Breast epithelium (tissue), 4 donors: ENCODE measurements at regions not wholly inside any gene's neighbourhood (a gene's known extent, or its start where the extent isn't known, plus 50 kb on each side); places are given as distances from the start of the nearest gene placed in this dataset.

Experiments
- DNase-seq, 2 donors: peaks; one replicate each; pipeline ENCODE4 v3.0.0-alpha.2; 2019; ENCODE audit warnings: low spot score in 2 of 2
- H3K27ac ChIP-seq, 2 donors: fragments of 200-600 bp; sonication (generic) in 1 of 2; one replicate each; pipeline ENCODE4 v1.5.1; 2016 to 2019; ENCODE audit warnings: mild to moderate bottlenecking in 1 of 2
- H3K27me3 ChIP-seq, 2 donors: fragments of 200-600 bp; sonication (generic) in 1 of 2; one replicate each; pipeline versions ENCODE4 v1.5.1 to v1.6.0; 2017 to 2019; ENCODE audit warnings: control low read depth in 1 of 2, mild to moderate bottlenecking in 1 of 2
- H3K36me3 ChIP-seq: fragments of 200-600 bp; one replicate; pipeline ENCODE4 v1.5.1; 2019
- H3K4me1 ChIP-seq, 2 donors: fragments of 200-600 bp; sonication (generic); one replicate each; pipeline ENCODE4 v1.5.1; 2016 to 2019; ENCODE audit warnings: control low read depth in 1 of 2
- H3K4me3 ChIP-seq, 3 donors: fragments of 200-600 bp; sonication (generic); 1 replicate in 2 of 3; 2 replicates in 1 of 3; pipeline ENCODE4 v1.5.1; 2016 to 2019; ENCODE audit warnings: mild to moderate bottlenecking in 3 of 3, moderate library complexity in 2 of 3
- H3K9me3 ChIP-seq, 2 donors: fragments of 200-600 bp; sonication (generic) in 1 of 2; one replicate each; pipeline ENCODE4 v1.5.1; 2016 to 2019; ENCODE audit warnings: control low read depth in 1 of 2
- CTCF ChIP-seq, 3 donors: fragments of 450-650 bp; IDR thresholded peaks; one replicate each; pipeline ENCODE4 v1.5.1; 2016 to 2017; ENCODE audit warnings: antibody characterized with exemption in 3 of 3, mild to moderate bottlenecking in 3 of 3, moderate library complexity in 3 of 3
- POLR2A ChIP-seq: fragments of 450-650 bp; IDR thresholded peaks from one replicate; pipeline ENCODE4 v1.6.1; 2016; ENCODE audit warnings: antibody characterized with exemption, mild to moderate bottlenecking, moderate library complexity
- POLR2AphosphoS5 ChIP-seq, 3 donors: sonication (generic); formaldehyde crosslinking; IDR thresholded peaks; one replicate each; pipeline ENCODE4 v1.6.1; 2017; ENCODE audit warnings: antibody characterized with exemption in 3 of 3
- intact Hi-C: fragments of 100-400 bp; cut with DNase I; formaldehyde crosslinking; loops from one replicate; pipeline ENCODE4 v1.15.1; 2023; ENCODE audit warnings: low total_unique reads

- TF ChIP-seq POLR2AphosphoS5 (IDR thresholded peaks at IDR 0.05) (no peak), CTCF (IDR thresholded peaks at IDR 0.05) (no peak), POLR2A (no peak)
- H3K9me3 ChIP-seq = no peaks in the 10 kb centered on the region
- intact Hi-C loops = no loop called here
- no peak for DNase-seq
- H3K27ac ChIP-seq = no peak overlapping the region
- H3K36me3 ChIP-seq = no peaks in the 10 kb centered on the region
- H3K4me1 ChIP-seq = no peaks in the 10 kb centered on the region
- no peak overlapping the region for H3K4me3 ChIP-seq
- H3K27me3 ChIP-seq = peaks cover 0 to 10% of the 10 kb centered on the region in 2 donors
Measured at GRCh38 chr15:59847968-59848367, 156.1 kb upstream of the FOXB1 start.

GRCh38 chr15:59845942-59846499 lies 156.9 kb upstream of the BNIP2 start:
- intact Hi-C loops = no loop called here
- Histone ChIP-seq H3K27me3 (peaks cover 0 to 10% of the 10 kb centered on the region in 2 donors), H3K4me3 (no peak overlapping the region), H3K27ac (no peak overlapping the region), H3K4me1 (no peaks in the 10 kb centered on the region), H3K9me3 (no peaks in the 10 kb centered on the region), H3K36me3 (no peaks in the 10 kb centered on the region)
- DNase-seq = no peak
- no peak for TF ChIP-seq CTCF (IDR thresholded peaks at IDR 0.05)
- no peak for TF ChIP-seq POLR2A
- no peak for TF ChIP-seq POLR2AphosphoS5 (IDR thresholded peaks at IDR 0.05)

- Histone ChIP-seq H3K4me3 (no peak overlapping the region), H3K4me1 (no peaks in the 10 kb centered on the region), H3K9me3 (no peaks in the 10 kb centered on the region), H3K36me3 (no peaks in the 10 kb centered on the region), H3K27me3 (peaks cover 0 to 4% of the 10 kb centered on the region in 2 donors), H3K27ac (no peak overlapping the region)
- no peak for DNase-seq
- intact Hi-C loops = no loop called here
- no peak for TF ChIP-seq POLR2AphosphoS5 (IDR thresholded peaks at IDR 0.05)
- no peak for TF ChIP-seq CTCF (IDR thresholded peaks at IDR 0.05)
- no peak for TF ChIP-seq POLR2A
Measured at GRCh38 chr15:59843609-59844008, 154.5 kb upstream of the BNIP2 start.

GRCh38 chr15:59841036-59841435 lies 151.9 kb upstream of the BNIP2 start:
- Histone ChIP-seq H3K4me1 (no peaks in the 10 kb centered on the region), H3K9me3 (no peaks in the 10 kb centered on the region), H3K27me3 (no peaks in the 10 kb centered on the region), H3K27ac (no peak overlapping the region), H3K4me3 (no peak overlapping the region), H3K36me3 (no peaks in the 10 kb centered on the region)
- TF ChIP-seq POLR2A = no peak
- no peak for TF ChIP-seq POLR2AphosphoS5 (IDR thresholded peaks at IDR 0.05)
- no peak for TF ChIP-seq CTCF (IDR thresholded peaks at IDR 0.05)
- intact Hi-C loops = no loop called here
- DNase-seq = no peak

GRCh38 chr15:59839906-59840305 lies 150.8 kb upstream of the BNIP2 start:
- H3K4me1 ChIP-seq = no peaks in the 10 kb centered on the region
- H3K27ac ChIP-seq = no peak overlapping the region
- intact Hi-C loops = no loop called here
- H3K27me3 ChIP-seq = no peaks in the 10 kb centered on the region
- no peak for DNase-seq
- no peaks in the 10 kb centered on the region for H3K9me3 ChIP-seq
- no peak overlapping the region for H3K4me3 ChIP-seq
- TF ChIP-seq CTCF (IDR thresholded peaks at IDR 0.05) (no peak), POLR2AphosphoS5 (IDR thresholded peaks at IDR 0.05) (no peak), POLR2A (no peak)
- no peaks in the 10 kb centered on the region for H3K36me3 ChIP-seq
